NCI-H2196 (cell line): ENCODE measurements at regions not wholly inside any gene's neighbourhood (a gene's known extent, or its start where the extent isn't known, plus 50 kb on each side); places are given as distances from the start of the nearest gene placed in this dataset.

Source experiments
- DNase-seq: peaks from one replicate; lab custom pipeline; 2025; ENCODE audit not compliant: unreplicated experiment; lab: John Stamatoyannopoulos, UW

GRCh38 chr17:70629902-70630301 is 460.6 kb downstream of the KCNJ2 start:
- DNase-seq, result peak; percentile 17

- peak; percentile 68 for DNase-seq
Observed at GRCh38 chr17:70636517-70637133, 467.3 kb downstream of the KCNJ2 start.

- no peak for DNase-seq
Observed at GRCh38 chr17:70642059-70642458, 472.7 kb downstream of the KCNJ2 start.

GRCh38 chr17:70644096-70644495 is 474.8 kb downstream of the KCNJ2 start:
- DNase-seq, result no peak

DNA sequence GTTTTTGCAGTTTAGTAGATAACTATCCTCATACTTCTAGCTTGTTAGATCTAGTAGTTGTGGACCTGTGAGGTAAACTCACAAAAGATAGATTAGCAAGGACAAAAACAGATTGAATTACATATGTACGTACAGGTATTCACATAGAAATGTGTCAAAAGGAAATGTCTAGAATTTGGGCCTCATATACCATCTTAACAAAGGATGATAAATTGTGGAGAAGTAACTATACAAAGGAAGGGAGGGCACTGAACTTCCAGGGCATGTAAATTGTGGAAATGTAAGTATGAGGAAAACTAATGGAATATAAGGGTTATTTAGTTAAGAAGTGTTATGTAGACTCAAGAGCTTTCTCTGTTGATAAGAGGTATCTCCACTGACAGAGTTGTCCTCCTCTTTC is 477.3 kb downstream of the KCNJ2 start:
- DNase-seq, result no peak

DNA sequence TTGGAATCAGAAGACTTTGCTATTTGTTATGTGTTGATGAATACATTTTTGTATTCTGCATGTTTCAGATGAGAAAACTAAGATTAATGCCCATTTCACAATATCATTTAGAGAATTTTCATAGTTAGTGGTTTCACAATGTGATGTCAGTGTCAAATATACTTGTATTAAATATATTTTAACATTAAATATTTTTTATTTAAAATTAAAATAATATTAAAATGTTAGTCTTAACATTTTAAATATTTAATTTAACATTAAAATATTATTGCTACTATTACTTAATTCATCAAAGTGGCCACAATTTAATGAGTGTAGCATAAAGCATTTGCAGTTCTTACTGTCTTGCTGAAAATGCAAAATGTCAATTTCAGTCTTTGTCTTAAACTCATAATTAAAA is 478.8 kb downstream of the KCNJ2 start:
- DNase-seq, result no peak

DNA sequence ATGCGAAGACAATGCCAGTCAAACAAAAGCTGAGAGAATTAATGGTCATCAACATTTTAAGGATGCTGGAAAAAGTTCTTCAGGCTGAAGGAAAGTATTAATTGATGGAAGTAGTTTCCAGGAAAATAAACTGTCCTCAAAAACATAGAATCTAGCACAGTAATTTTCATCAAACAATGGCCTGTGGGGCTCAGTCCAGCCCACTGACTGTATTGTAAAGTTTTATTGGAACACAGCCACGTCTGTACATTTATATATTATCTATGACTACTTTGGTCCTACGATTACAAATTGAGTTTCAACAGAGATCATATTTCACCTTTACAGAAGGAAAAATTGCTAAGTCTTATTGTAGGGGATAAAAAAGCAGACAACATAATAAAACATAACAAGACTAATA is 484.5 kb downstream of the KCNJ2 start:
- DNase-seq, result no peak

GRCh38 chr17:70654706-70655105 is 485.4 kb downstream of the KCNJ2 start:
- DNase-seq, result no peak

DNA sequence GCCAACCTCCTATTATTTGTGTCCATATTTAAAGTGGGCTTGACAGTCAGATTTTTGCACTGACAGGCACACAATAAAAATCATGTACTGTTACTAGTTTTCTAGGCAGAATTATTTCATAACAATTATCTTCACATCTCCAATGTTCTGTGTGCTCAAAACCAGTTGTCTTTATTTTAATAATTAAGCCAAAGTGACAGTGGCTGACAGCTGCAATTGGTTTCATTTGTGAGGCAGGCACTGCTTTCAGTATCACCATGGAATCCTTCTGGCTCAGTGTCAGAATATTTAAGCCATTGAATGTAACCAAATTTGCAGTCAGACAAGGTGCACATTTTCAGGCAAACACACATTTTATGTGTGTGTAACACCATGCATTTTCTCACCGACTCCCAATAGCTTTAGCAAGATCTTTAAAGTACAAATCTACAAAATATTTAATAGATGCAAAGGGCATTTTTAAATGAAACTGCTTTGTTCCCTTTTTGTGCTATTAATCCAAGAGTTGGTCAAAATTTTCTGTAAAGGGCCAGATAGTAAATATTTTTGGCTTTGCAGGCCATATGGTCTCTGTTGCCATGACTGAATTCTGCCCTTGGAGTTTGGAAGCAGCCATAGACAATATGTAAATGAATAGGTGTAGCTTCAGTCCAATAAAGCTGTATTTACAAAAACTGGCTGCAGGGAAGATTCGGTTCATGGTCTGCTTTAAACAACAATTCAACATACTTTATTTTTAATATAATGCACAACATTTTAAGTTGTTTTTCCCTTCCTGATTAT is 486.0 kb downstream of the KCNJ2 start:
- DNase-seq, result peak; percentile 11

GRCh38 chr17:70658317-70658716 is 489.0 kb downstream of the KCNJ2 start:
- no peak for DNase-seq

DNA sequence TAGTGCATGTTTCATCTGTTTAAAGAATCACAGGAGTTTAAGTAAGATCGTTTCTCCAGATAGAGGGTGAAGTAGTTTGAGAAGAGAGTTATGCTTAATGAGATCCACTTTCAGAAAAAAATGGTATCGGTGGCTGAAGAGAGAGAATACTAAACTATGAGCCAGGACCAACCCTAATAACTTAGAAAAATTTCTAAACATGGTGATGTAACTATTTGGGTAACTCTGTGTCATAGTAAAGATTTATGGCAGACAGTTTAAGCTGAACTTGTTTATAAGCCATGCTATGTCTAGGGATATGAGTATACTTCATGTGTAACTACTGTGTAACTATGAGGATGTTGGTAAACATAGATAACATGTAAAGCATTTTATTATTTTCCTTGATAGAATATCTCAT is 489.5 kb downstream of the KCNJ2 start:
- DNase-seq, result no peak

DNA sequence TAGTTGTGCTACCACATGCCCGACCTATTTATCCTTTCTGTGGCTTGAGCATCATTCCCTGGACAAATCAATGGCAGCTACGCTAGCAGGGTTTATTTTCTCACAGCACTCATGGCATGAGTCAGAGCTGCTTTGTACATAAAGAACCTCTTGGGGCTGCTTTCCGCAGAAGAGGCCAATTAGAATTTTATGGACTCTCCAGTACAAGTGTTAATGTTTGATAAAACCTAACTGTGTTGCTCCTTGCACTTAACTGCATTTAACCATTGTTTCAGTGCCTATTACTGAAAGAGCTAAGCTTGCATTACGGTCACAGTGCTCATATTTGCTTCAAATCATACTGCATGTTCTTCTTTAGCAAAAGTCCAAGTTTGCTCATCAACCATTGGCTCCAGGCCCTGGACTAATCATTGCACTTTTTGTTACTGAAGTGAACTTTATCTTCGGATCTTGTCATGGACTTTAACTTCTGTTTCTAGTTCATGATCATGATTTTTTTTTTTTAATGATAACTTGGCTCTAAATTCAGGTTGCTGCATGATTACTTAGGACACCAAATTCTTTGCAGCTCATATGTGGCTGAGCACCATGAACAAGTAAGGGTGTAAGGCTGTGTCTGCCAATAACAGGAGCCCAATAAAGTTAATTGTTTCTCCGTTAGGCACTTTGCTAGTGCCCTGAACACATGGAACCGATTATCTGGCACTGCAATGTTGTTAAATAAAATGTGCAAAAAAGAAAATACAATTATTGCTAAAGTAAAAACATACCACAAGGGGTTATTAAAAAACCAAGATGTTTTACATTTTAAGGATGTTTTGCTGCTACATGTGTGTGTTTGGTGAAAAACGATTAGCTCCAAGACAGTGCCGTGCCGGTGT is 492.2 kb downstream of the KCNJ2 start:
- DNase-seq, result peak; percentile 45

- DNase-seq, result no peak
Observed at GRCh38 chr17:70668276-70668937, 499.1 kb downstream of the KCNJ2 start.

DNA sequence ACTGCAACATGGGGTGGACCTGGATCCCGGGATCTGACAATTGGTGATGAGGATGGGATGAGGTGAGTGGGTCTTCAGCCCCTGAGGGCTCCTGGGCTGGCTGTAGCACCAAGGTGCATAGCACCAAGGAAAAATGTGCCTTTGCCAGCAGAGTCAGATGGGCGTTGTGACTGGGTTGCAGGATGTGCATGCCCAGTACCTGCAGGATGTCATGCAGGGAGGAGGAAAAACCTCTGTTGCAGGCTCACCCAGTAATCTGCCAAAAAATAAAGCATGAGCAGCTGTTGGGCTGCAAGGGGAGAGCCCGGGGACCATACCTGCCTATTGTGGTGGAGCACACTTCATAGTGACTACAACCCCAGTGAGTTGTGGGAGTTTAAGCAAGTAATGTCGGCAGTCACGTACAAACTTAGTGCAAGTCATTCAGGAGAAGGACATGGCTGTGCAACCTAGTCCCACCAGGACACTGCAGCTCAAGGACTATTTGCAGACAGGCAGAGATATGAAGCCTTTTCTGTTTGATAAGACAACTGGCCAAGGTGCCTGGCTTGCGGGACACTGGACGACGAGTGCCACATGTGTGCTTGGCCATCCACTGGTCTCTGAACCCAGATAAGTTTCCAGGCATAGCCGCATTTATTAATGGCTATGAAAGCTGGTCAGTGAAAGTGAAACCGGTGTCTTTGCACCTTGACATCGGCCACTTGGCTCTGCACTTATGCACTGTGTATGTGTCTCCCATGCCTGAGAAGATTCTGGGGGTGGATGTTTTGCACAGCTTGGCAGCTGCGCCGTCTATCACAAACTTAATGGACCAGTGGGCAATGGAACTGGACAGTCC is 499.8 kb downstream of the KCNJ2 start:
- DNase-seq, result no peak

- DNase-seq, result no peak
Observed at GRCh38 chr17:70674061-70674460, 504.7 kb downstream of the KCNJ2 start.

- DNase-seq, result no peak
Observed at GRCh38 chr17:70675070-70675590, 505.8 kb downstream of the KCNJ2 start.

GRCh38 chr17:70677783-70678647 is 508.7 kb downstream of the KCNJ2 start:
- DNase-seq, result no peak

DNA sequence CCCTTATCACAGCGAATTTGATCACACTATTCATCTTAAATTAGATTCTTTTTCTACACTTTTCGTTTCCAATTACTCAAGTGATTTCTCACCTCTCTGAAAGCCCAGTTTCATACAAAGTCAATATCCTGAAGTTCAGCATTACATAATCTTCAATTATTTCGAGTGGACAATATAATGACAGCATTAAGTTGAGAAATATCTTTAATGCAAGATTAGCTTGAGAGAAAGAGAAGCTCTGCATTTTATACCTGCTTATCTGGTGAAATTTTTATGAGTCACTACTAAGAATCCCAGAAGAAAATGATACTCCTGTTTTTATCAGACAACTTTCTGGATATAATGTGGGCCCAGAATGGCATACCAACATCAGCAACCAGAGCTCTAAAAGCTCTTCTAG is 509.6 kb downstream of the KCNJ2 start:
- DNase-seq, result no peak

- DNase-seq, result no peak
Observed at GRCh38 chr17:70683936-70684335, 514.6 kb downstream of the KCNJ2 start.
